Esophagus squamous epithelium (tissue), 5 donors: ENCODE measurements at regions not wholly inside any gene's neighbourhood (a gene's known extent, or its start where the extent isn't known, plus 50 kb on each side); places are given as distances from the start of the nearest gene placed in this dataset.

Experiments used
- DNase-seq: peaks from one replicate; lab custom pipeline; 2025; lab: John Stamatoyannopoulos, UW
- H3K27ac ChIP-seq, 4 donors: fragments of 200-600 bp; sonication (generic); one replicate each; pipeline ENCODE4 v1.5.1; 2016 to 2019; ENCODE audit warnings: mild to moderate bottlenecking in 1 of 4
- H3K27me3 ChIP-seq, 4 donors: fragments of 200-600 bp; sonication (generic); 1 replicate in 3 of 4; 2 replicates in 1 of 4; pipeline versions ENCODE4 v1.5.1 to v1.6.0; 2017 to 2021; ENCODE audit warnings: antibody characterized with exemption in 1 of 4
- H3K36me3 ChIP-seq, 3 donors: fragments of 200-600 bp; sonication (generic); one replicate each; pipeline ENCODE4 v1.5.1; 2016 to 2019
- H3K4me1 ChIP-seq, 3 donors: fragments of 200-600 bp; sonication (generic); one replicate each; pipeline ENCODE4 v1.5.1; 2017 to 2019
- H3K4me3 ChIP-seq, 4 donors: fragments of 200-600 bp; sonication (generic); 1 replicate in 3 of 4; 2 replicates in 1 of 4; pipeline ENCODE4 v1.5.1; 2016 to 2019; ENCODE audit warnings: mild to moderate bottlenecking in 2 of 4, moderate library complexity in 1 of 4
- H3K9me3 ChIP-seq, 3 donors: fragments of 200-600 bp; sonication (generic); one replicate each; pipeline ENCODE4 v1.5.1; 2016 to 2019
- CTCF ChIP-seq, 6 experiments: fragments of 450-650 bp in 4 of 6; fragments of 200-600 bp in 2 of 6; sonication (generic) in 2 of 6; IDR thresholded peaks; one replicate each; pipeline ENCODE4 v1.5.1; 2016 to 2019; ENCODE audit warnings: antibody characterized with exemption in 6 of 6, mild to moderate bottlenecking in 4 of 6, moderate library complexity in 4 of 6
- POLR2A ChIP-seq, 4 donors: fragments of 450-650 bp; IDR thresholded peaks; one replicate each; pipeline ENCODE4 v1.6.1; 2017; ENCODE audit warnings: antibody characterized with exemption in 4 of 4, mild to moderate bottlenecking in 4 of 4, moderate library complexity in 3 of 4
- WGBS, 2 donors: methylation state at CpG; one replicate each; pipeline ENCODE4 v1.1.5; 2018; 5-methylcytosine and 5-hydroxymethylcytosine counted together
- intact Hi-C: fragments of 100-400 bp; cut with DNase I; formaldehyde crosslinking; loops from one replicate; pipeline ENCODE4 v1.15.0; 2022
- donor health status: DM: yes; HTN: yes; CAD: no.

- 36 to 42% methylated on average over 3 of the region's 3 CpGs for WGBS, 2 donors
- H3K27ac ChIP-seq, result no peak overlapping the region
- intact Hi-C loops, result no loop called here
These were observed 179.5 kb downstream of the CDH26 start for GRCh38 chr20:60137657-60138245.

GRCh38 chr20:60138256-60139220, 180.3 kb downstream of the CDH26 start:
- no peak overlapping the region for H3K27ac ChIP-seq
- no peak for DNase-seq
- peak overlapping the region; percentile 6 to 58 (median 24) for H3K4me3 ChIP-seq
- H3K27me3 ChIP-seq, result no peaks in the 10 kb centered on the region
- H3K9me3 ChIP-seq, result no peaks in the 10 kb centered on the region
- no peaks in the 10 kb centered on the region for H3K4me1 ChIP-seq
- H3K36me3 ChIP-seq, result no peaks in the 10 kb centered on the region
- intact Hi-C loops, result no loop called here
- 74% methylated on average over 33 to 35 of the region's 39 CpGs for WGBS, 2 donors
- TF ChIP-seq POLR2A (IDR thresholded peaks at IDR 0.05), result no peak
- no peak for TF ChIP-seq CTCF (IDR thresholded peaks at IDR 0.05)

More at GRCh38 chr20:60137657-60138245, 179.5 kb downstream of the CDH26 start:
- Histone ChIP-seq H3K36me3 (no peaks in the 10 kb centered on the region), H3K4me3 (peak overlapping the region; percentile 6 to 58 (median 24)), H3K4me1 (no peaks in the 10 kb centered on the region), H3K27me3 (no peaks in the 10 kb centered on the region), H3K9me3 (no peaks in the 10 kb centered on the region)
- DNase-seq, result no peak
- TF ChIP-seq POLR2A (IDR thresholded peaks at IDR 0.05) (no peak), CTCF (IDR thresholded peaks at IDR 0.05) (peak in 2 of 6 experiments; percentile 24 to 57)

GRCh38 chr20:60139663-60140446, 181.6 kb downstream of the CDH26 start:
- Histone ChIP-seq H3K27me3 (no peaks in the 10 kb centered on the region), H3K4me1 (no peaks in the 10 kb centered on the region), H3K9me3 (no peaks in the 10 kb centered on the region), H3K4me3 (no peak overlapping the region), H3K36me3 (no peaks in the 10 kb centered on the region), H3K27ac (no peak overlapping the region)
- intact Hi-C loops, result no loop called here
- DNase-seq, result no peak
- TF ChIP-seq POLR2A (IDR thresholded peaks at IDR 0.05) (no peak), CTCF (IDR thresholded peaks at IDR 0.05) (no peak)
- WGBS, 2 donors, result 58 to 71% methylated on average over 6 to 11 of the region's 11 CpGs

- WGBS, 2 donors, result 29 to 50% methylated on average over 1 of the region's 1 CpG
These were observed 184.4 kb downstream of the CDH26 start for GRCh38 chr20:60142587-60142986.

GRCh38 chr20:60143261-60143842, 185.1 kb downstream of the CDH26 start:
- Histone ChIP-seq H3K4me3 (no peak overlapping the region), H3K27me3 (no peaks in the 10 kb centered on the region), H3K4me1 (no peaks in the 10 kb centered on the region), H3K9me3 (no peaks in the 10 kb centered on the region), H3K36me3 (no peaks in the 10 kb centered on the region), H3K27ac (no peak overlapping the region)
- DNase-seq, result no peak
- WGBS, 2 donors, result 68 to 81% methylated on average over 2 to 3 of the region's 3 CpGs
- no peak for TF ChIP-seq CTCF (IDR thresholded peaks at IDR 0.05)
- TF ChIP-seq POLR2A (IDR thresholded peaks at IDR 0.05), result no peak
- intact Hi-C loops, result no loop called here

More at GRCh38 chr20:60142587-60142986, 184.4 kb downstream of the CDH26 start:
- no peak for TF ChIP-seq POLR2A (IDR thresholded peaks at IDR 0.05)
- Histone ChIP-seq H3K9me3 (no peaks in the 10 kb centered on the region), H3K4me3 (no peak overlapping the region), H3K36me3 (no peaks in the 10 kb centered on the region), H3K4me1 (no peaks in the 10 kb centered on the region), H3K27ac (no peak overlapping the region), H3K27me3 (no peaks in the 10 kb centered on the region)
- intact Hi-C loops, result no loop called here
- DNase-seq, result no peak
